ENCODE measurements at regions not wholly inside any gene's neighbourhood (a gene's known extent, or its start where the extent isn't known, plus 50 kb on each side); places are given as distances from the start of the nearest gene placed in this dataset.
A peak's percentile ranks its signal among the peaks of the same experiment; 100 is the strongest.

- no peaks in the 10 kb centered on the region for H3K36me3 ChIP-seq
- no peaks in the 10 kb centered on the region for H3K4me1 ChIP-seq
- no peak overlapping the region for H3K4me3 ChIP-seq
- intact Hi-C loops (cut with micrococcal nuclease), result loop anchor here (10.0 kb wide), 1 partner anchor 152 kb away; no protein-coding TSS in a partner anchor
- TF ChIP-seq, protein P1, sequence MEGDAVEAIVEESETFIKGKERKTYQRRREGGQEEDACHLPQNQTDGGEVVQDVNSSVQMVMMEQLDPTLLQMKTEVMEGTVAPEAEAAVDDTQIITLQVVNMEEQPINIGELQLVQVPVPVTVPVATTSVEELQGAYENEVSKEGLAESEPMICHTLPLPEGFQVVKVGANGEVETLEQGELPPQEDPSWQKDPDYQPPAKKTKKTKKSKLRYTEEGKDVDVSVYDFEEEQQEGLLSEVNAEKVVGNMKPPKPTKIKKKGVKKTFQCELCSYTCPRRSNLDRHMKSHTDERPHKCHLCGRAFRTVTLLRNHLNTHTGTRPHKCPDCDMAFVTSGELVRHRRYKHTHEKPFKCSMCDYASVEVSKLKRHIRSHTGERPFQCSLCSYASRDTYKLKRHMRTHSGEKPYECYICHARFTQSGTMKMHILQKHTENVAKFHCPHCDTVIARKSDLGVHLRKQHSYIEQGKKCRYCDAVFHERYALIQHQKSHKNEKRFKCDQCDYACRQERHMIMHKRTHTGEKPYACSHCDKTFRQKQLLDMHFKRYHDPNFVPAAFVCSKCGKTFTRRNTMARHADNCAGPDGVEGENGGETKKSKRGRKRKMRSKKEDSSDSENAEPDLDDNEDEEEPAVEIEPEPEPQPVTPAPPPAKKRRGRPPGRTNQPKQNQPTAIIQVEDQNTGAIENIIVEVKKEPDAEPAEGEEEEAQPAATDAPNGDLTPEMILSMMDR (IDR thresholded peaks at IDR 0.05; ENCODE audit: borderline replicate concordance), result no peak
- DNase-seq, result no peak
- H3K9me3 ChIP-seq (replicated peaks), result no peaks in the 10 kb centered on the region
- H3K27ac ChIP-seq (replicated peaks), result no peak overlapping the region
- no peaks in the 10 kb centered on the region for H3K27me3 ChIP-seq (ENCODE audit: low read depth)
Measured at GRCh38 chr2:38466876-38467767, 90.0 kb upstream of the ATL2 start.

GRCh38 chr2:38466409-38466808, 89.3 kb upstream of the ATL2 start:
- TF ChIP-seq, protein P1 (IDR thresholded peaks at IDR 0.05; ENCODE audit: borderline replicate concordance), result no peak
- no peaks in the 10 kb centered on the region for H3K9me3 ChIP-seq (replicated peaks)
- intact Hi-C loops (cut with micrococcal nuclease), result loop anchor here (10.0 kb wide), 1 partner anchor 152 kb away; no protein-coding TSS in a partner anchor
- no peak overlapping the region for H3K4me3 ChIP-seq
- no peak overlapping the region for H3K27ac ChIP-seq (replicated peaks)
- H3K27me3 ChIP-seq (ENCODE audit: low read depth), result no peaks in the 10 kb centered on the region
- H3K36me3 ChIP-seq, result no peaks in the 10 kb centered on the region
- DNase-seq, result no peak
- no peaks in the 10 kb centered on the region for H3K4me1 ChIP-seq

GRCh38 chr2:38465789-38466127, 88.7 kb upstream of the ATL2 start:
- TF ChIP-seq, protein P1 (IDR thresholded peaks at IDR 0.05; ENCODE audit: borderline replicate concordance), result peak; percentile 56
- DNase-seq, result no peak
- no peak overlapping the region for H3K27ac ChIP-seq (replicated peaks)

DNA sequence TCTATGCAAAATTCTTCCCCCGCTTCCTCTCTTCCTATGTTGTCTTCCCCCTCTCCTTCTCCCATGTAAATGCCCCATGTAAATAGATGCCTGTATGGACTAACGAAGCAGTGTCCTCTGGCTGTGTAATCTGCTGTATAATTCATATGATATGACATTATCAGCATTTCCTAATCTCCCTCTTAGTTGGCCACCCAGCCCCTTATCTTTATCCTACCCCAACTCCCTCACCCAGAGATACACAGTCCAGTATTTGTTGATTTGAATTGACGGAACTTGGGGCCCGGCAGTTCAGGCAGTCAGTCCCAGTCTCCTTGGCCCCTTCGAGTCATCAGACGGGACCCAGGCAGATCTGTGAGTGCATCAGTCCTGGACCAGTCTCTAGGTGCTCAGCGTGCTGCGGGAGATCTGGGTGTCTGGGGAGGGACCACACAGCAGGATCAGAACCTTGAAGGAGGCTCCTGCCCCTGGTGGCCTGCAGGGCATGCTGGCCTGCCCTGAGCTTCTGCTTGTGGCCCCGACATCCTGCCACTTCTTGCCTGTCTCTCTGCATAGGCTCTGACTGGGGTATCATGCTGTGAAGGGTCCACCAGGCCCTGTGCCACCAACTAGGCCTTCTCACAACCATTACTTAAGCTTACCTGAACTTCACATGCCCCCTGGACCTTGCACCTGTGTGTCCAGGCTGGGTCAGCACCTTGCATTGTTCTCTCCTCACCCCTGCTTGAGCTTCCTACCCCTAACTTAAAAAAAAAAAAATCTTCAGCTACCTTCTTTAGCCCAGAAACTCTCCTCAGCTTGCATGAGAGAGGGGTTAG, 88.1 kb upstream of the ATL2 start:
- Histone ChIP-seq H3K9me3 (replicated peaks) (no peaks in the 10 kb centered on the region), H3K27me3 (ENCODE audit: low read depth) (no peaks in the 10 kb centered on the region), H3K36me3 (no peaks in the 10 kb centered on the region), H3K27ac (replicated peaks) (no peak overlapping the region), H3K4me3 (no peak overlapping the region), H3K4me1 (no peaks in the 10 kb centered on the region)
- intact Hi-C loops (cut with micrococcal nuclease), result loop anchor here (10.0 kb wide), 1 partner anchor 150 kb away; no protein-coding TSS in a partner anchor
- TF ChIP-seq, protein P1 (IDR thresholded peaks at IDR 0.05; ENCODE audit: borderline replicate concordance), result no peak
- no peak for DNase-seq

More at GRCh38 chr2:38465789-38466127, 88.7 kb upstream of the ATL2 start:
- Histone ChIP-seq H3K27me3 (ENCODE audit: low read depth) (no peaks in the 10 kb centered on the region), H3K9me3 (replicated peaks) (no peaks in the 10 kb centered on the region), H3K4me3 (no peak overlapping the region), H3K4me1 (no peaks in the 10 kb centered on the region), H3K36me3 (no peaks in the 10 kb centered on the region)
- intact Hi-C loops (cut with micrococcal nuclease), result loop anchor here (10.0 kb wide), 1 partner anchor 151 kb away; no protein-coding TSS in a partner anchor

- TF ChIP-seq, protein P1 (IDR thresholded peaks at IDR 0.05; ENCODE audit: borderline replicate concordance), result no peak
- DNase-seq, result no peak
- no peaks in the 10 kb centered on the region for H3K4me1 ChIP-seq
- no peaks in the 10 kb centered on the region for H3K9me3 ChIP-seq (replicated peaks)
- intact Hi-C loops (cut with micrococcal nuclease), result loop anchor here (10.0 kb wide), 1 partner anchor 149 kb away; no protein-coding TSS in a partner anchor
- H3K27me3 ChIP-seq (ENCODE audit: low read depth), result no peaks in the 10 kb centered on the region
- no peaks in the 10 kb centered on the region for H3K36me3 ChIP-seq
- no peak overlapping the region for H3K4me3 ChIP-seq
- H3K27ac ChIP-seq (replicated peaks), result no peak overlapping the region
Measured at GRCh38 chr2:38463752-38464151, 86.7 kb upstream of the ATL2 start.

Data from left ventricle myocardium inferior (tissue), 1 donor.